OCI-LY7 (cell line): ENCODE measurements at regions not wholly inside any gene's neighbourhood (a gene's known extent, or its start where the extent isn't known, plus 50 kb on each side); places are given as distances from the start of the nearest gene placed in this dataset.

Experiments used
- EZH2phosphoT487 ChIP-seq: fragments of 200-600 bp; sonication (generic); IDR thresholded peaks from 2 replicates; pipeline ENCODE4 v1.6.1; 2018; ENCODE audit warnings: low read depth, borderline replicate concordance, mild to moderate bottlenecking, mixed run types, antibody characterized with exemption, low read length, moderate library complexity, mixed read lengths
- TF ChIP-seq, protein P1 (sequence below): fragments of 200-600 bp; sonication (generic); conservative IDR thresholded peaks from 2 replicates; pipeline ENCODE4 v1.5.1; 2014; ENCODE audit warnings: mild to moderate bottlenecking, antibody characterized with exemption, low read length, moderate library complexity, mixed read lengths

DNA sequence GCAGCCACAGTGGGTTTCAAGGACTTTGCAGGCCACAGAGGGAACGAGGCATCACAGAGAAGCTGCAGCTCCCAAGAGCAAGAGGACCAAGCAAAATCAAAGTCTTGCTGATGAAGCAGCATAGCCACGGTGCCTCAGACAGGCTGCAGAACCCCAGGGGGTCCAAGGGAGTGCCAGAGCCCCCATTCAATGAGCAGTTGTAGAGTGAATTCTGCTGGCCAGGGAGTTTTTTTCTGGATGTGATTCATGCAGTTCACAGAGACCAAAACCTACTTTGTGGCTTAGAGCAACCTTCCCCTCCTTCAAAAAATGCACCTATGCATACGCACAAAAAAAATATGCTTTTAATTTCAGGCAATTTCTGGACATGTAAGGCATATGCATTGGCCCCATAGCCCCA lies 409.0 kb downstream of the VPS13C start:
- TF ChIP-seq, protein P1, sequence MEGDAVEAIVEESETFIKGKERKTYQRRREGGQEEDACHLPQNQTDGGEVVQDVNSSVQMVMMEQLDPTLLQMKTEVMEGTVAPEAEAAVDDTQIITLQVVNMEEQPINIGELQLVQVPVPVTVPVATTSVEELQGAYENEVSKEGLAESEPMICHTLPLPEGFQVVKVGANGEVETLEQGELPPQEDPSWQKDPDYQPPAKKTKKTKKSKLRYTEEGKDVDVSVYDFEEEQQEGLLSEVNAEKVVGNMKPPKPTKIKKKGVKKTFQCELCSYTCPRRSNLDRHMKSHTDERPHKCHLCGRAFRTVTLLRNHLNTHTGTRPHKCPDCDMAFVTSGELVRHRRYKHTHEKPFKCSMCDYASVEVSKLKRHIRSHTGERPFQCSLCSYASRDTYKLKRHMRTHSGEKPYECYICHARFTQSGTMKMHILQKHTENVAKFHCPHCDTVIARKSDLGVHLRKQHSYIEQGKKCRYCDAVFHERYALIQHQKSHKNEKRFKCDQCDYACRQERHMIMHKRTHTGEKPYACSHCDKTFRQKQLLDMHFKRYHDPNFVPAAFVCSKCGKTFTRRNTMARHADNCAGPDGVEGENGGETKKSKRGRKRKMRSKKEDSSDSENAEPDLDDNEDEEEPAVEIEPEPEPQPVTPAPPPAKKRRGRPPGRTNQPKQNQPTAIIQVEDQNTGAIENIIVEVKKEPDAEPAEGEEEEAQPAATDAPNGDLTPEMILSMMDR: no peak
- no peak for TF ChIP-seq EZH2phosphoT487
